GM12878 (cell line): ENCODE measurements at regions not wholly inside any gene's neighbourhood (a gene's known extent, or its start where the extent isn't known, plus 50 kb on each side); places are given as distances from the start of the nearest gene placed in this dataset.

ENCODE experiments used
- ATAC-seq: fragments of 200-7000 bp; cut with Tn5 transposase; 3 replicates; pipeline ENCODE4 v1.9.1; 2020; ENCODE audit warnings: mild to moderate bottlenecking, moderate library complexity
- BruUV-seq: library from RNA; stranded (reverse); fragments of 400-500 nt; replicated peaks from 2 replicates; lab custom pipeline; 2021; lab: Mats Ljungman, UMichigan
- CTCF ChIA-PET: fragments of 300-600 bp; sonication (Branson Sonifier 250); formaldehyde crosslinking; extraction: SDS; loops from one replicate; lab custom pipeline; 2021; ENCODE audit warnings: inconsistent platforms; lab: Yijun Ruan, JAX
- POLR2A ChIA-PET: fragments of 350-600 bp; formaldehyde crosslinking; extraction: SDS; loops from one replicate; lab custom pipeline; 2021; ENCODE audit warnings: inconsistent platforms; lab: Charles Lee
- RAD21 ChIA-PET: fragments of 300-600 bp; sonication (Branson Sonifier 250); formaldehyde crosslinking; loops from one replicate; lab custom pipeline; 2023; ENCODE audit warnings: antibody characterized with exemption; ENCODE audit not compliant: unreplicated experiment; lab: Charles Lee
- SMC1A ChIA-PET: fragments of 300-600 bp; sonication (Branson Sonifier 250); formaldehyde crosslinking; loops from one replicate; lab custom pipeline; 2023; ENCODE audit not compliant: unreplicated experiment, uncharacterized antibody; lab: Charles Lee
- DNase-seq: peaks from one replicate; pipeline ENCODE4 v3.0.0-alpha.2; 2011; ENCODE audit warnings: low read depth, low spot score
- FAIRE-seq: peaks from 3 replicates; lab custom pipeline; 2011; peaks lifted over from hg19 to GRCh38; lab: Jason Lieb, UNC
- H2AFZ ChIP-seq: 2 replicates; pipeline ENCODE4 v1.6.0; 2011; ENCODE audit warnings: low read depth, low read length, control low read depth; ENCODE audit not compliant: control insufficient read depth
- H3K27ac ChIP-seq: 2 replicates; pipeline ENCODE4 v1.5.1; 2011; ENCODE audit warnings: control low read depth; ENCODE audit not compliant: control insufficient read depth, insufficient read depth
- H3K27me3 ChIP-seq, 2 experiments: replicated peaks in 1 of 2; 2 replicates each; pipeline versions ENCODE4 v1.6.0 to v1.6.1; 2011; ENCODE audit warnings: low read length in 1 of 2; ENCODE audit not compliant: control insufficient read depth in 2 of 2, insufficient read depth in 2 of 2
- H3K36me3 ChIP-seq, 2 experiments: 2 replicates each; pipeline ENCODE4 v1.5.1; 2011; ENCODE audit warnings: low read length in 1 of 2; ENCODE audit not compliant: control insufficient read depth in 2 of 2, insufficient read depth in 2 of 2
- H3K4me1 ChIP-seq: 2 replicates; pipeline ENCODE4 v1.6.1; 2011; ENCODE audit warnings: mild to moderate bottlenecking, low read length, moderate library complexity, mixed read lengths; ENCODE audit not compliant: control insufficient read depth, insufficient read depth
- H3K4me2 ChIP-seq: 2 replicates; pipeline ENCODE4 v1.6.0; 2011; ENCODE audit warnings: control low read depth; ENCODE audit not compliant: control insufficient read depth, insufficient read depth
- H3K4me3 ChIP-seq: fragments of 200-600 bp; sonication (generic); 2 replicates; pipeline ENCODE4 v1.5.1; 2016
- H3K79me2 ChIP-seq: 2 replicates; pipeline ENCODE4 v1.6.0; 2011; ENCODE audit warnings: low read length; ENCODE audit not compliant: control insufficient read depth, insufficient read depth
- H3K9ac ChIP-seq: 2 replicates; pipeline ENCODE4 v1.8.0; 2011; ENCODE audit warnings: low read length, control low read depth, mixed read lengths; ENCODE audit not compliant: control insufficient read depth, insufficient read depth
- H3K9me3 ChIP-seq: replicated peaks from 3 replicates; pipeline ENCODE4 v1.5.1; 2011; ENCODE audit warnings: mild to moderate bottlenecking, low read length; ENCODE audit not compliant: control insufficient read depth, insufficient read depth
- H4K20me1 ChIP-seq: 2 replicates; pipeline ENCODE4 v1.6.0; 2011; ENCODE audit not compliant: control insufficient read depth, insufficient read depth
- CBX3 ChIP-seq: fragments of 200-600 bp; sonication (generic); IDR thresholded peaks from 2 replicates; pipeline ENCODE4 v1.6.1; 2016; ENCODE audit warnings: low read depth, borderline replicate concordance
- DPF2 ChIP-seq: fragments of 450-650 bp; IDR thresholded peaks from 2 replicates; pipeline ENCODE4 v1.6.1; 2017; ENCODE audit warnings: mild to moderate bottlenecking
- E2F4 ChIP-seq: IDR thresholded peaks from 2 replicates; pipeline ENCODE4 v1.6.1; 2012; ENCODE audit warnings: low read depth, low read length, improper control_type of control experiment
- ELK1 ChIP-seq: IDR thresholded peaks from 2 replicates; pipeline ENCODE4 v1.6.1; 2012; ENCODE audit warnings: low read depth, low read length, improper control_type of control experiment
- EP300 ChIP-seq, 2 experiments: fragments of 150-350 bp in 1 of 2; IDR thresholded peaks; 2 replicates each; pipeline ENCODE4 v1.6.1; 2011 to 2012; ENCODE audit warnings: low read depth in 2 of 2, low read length in 2 of 2, borderline replicate concordance in 1 of 2, improper control_type of control experiment in 1 of 2, inconsistent platforms in 1 of 2; ENCODE audit not compliant: control insufficient read depth in 1 of 2
- ESRRA ChIP-seq: IDR thresholded peaks from 2 replicates; pipeline ENCODE4 v1.6.1; 2012; ENCODE audit warnings: mild to moderate bottlenecking, low read length, improper control_type of control experiment
- GABPA ChIP-seq: IDR thresholded peaks from 2 replicates; pipeline ENCODE4 v1.6.1; 2014; ENCODE audit warnings: antibody characterized with exemption, low read depth, mild to moderate bottlenecking, inconsistent platforms
- NBN ChIP-seq: fragments of 450-650 bp; IDR thresholded peaks from 2 replicates; pipeline ENCODE4 v1.6.1; 2016
- NFYA ChIP-seq: IDR thresholded peaks from 2 replicates; pipeline ENCODE4 v1.6.1; 2011; ENCODE audit warnings: low read depth, mild to moderate bottlenecking, low read length, improper control_type of control experiment, borderline replicate concordance
- PAX5 ChIP-seq: IDR thresholded peaks from 2 replicates; pipeline ENCODE4 v1.6.1; 2011; ENCODE audit warnings: low read depth, low read length, borderline replicate concordance
- PKNOX1 ChIP-seq: fragments of 450-650 bp; IDR thresholded peaks from 2 replicates; pipeline ENCODE4 v1.6.1; 2016; ENCODE audit warnings: mild to moderate bottlenecking
- PRDM15 ChIP-seq: fragments of 450-650 bp; formaldehyde crosslinking; IDR thresholded peaks from 2 replicates; pipeline ENCODE4 v1.4.0; 2020; ENCODE audit warnings: mild to moderate bottlenecking, moderate library complexity
- RAD51 ChIP-seq: fragments of 450-650 bp; IDR thresholded peaks from 2 replicates; pipeline ENCODE4 v1.6.1; 2016; ENCODE audit warnings: moderate library complexity, mild to moderate bottlenecking, inconsistent platforms
- SIX5 ChIP-seq: IDR thresholded peaks from 2 replicates; pipeline ENCODE4 v1.6.1; 2011; ENCODE audit warnings: mild to moderate bottlenecking, low read depth, low read length, moderate library complexity; ENCODE audit not compliant: severe bottlenecking
- SPI1 ChIP-seq: IDR thresholded peaks from 2 replicates; pipeline ENCODE4 v1.6.1; 2011; ENCODE audit warnings: low read depth, mild to moderate bottlenecking, low read length, moderate library complexity, borderline replicate concordance; ENCODE audit not compliant: insufficient read depth
- SREBF2 ChIP-seq: IDR thresholded peaks from 2 replicates; pipeline ENCODE4 v1.6.1; 2012; ENCODE audit warnings: mild to moderate bottlenecking, low read length
- TAF1 ChIP-seq: IDR thresholded peaks from 2 replicates; pipeline ENCODE4 v1.6.1; 2011; ENCODE audit warnings: mild to moderate bottlenecking, low read depth, low read length, borderline replicate concordance
- WGBS: methylation state at CpG from one replicate; pipeline ENCODE4 v1.1.6; 2016; ENCODE audit warnings: low lambda C conversion rate; ENCODE audit not compliant: insufficient replicate concordance, insufficient coverage; ENCODE audit errors: missing lambda C conversion rate; 5-methylcytosine and 5-hydroxymethylcytosine counted together
- in situ Hi-C: fragments of 300-500 bp; cut with MboI; formaldehyde crosslinking; loops from 9 replicates; pipeline ENCODE4 v1.14.3; 2018; ENCODE audit warnings: mixed read lengths
- intact Hi-C: fragments of 100-400 bp; cut with micrococcal nuclease; formaldehyde crosslinking; loops from one replicate; pipeline ENCODE4 v1.14.2; 2022; ENCODE audit not compliant: unreplicated experiment

DNA sequence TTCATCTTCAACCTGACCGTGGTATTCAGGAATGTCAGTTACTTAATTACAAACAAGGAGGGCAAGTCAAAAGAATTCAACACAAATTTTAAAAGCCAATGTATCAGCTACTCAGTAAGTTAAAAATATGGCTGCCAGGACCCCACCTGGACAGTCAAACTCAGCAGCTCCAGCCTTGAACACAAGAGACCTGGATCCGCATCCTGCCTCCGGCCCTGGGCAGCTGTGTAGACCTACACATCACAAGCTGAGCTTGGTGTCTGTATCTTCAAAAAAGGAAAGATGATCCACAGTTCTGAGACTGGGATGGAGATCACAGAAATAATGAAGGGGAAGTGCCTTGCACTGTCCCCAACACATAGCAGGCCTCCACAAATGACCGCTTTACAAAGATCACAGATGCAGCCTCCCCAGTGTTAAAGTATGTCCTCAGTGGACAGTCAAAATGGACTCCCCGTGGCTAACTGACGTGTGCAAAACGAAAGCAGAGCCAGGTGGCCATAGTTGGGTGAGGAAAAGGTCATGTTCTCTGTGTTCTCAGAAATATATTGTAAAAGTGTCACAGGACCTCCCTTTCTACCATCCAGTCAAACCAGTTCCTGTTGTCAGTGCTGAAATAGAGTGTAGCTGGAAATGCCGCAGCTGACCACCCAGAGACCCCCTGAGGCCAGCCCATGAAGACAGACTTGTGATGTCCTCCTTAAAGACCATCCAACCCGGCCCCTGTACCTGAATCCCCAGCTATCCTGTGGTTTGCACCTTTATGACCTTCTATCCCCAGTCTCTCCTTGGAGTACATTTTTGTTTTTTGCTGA, 168.5 kb upstream of the NSMCE3 start:
- Histone ChIP-seq H4K20me1 (no peaks in the 10 kb centered on the region), H2AFZ (no peak overlapping the region), H3K27me3 (no peaks in the 10 kb centered on the region; a peak in 1 of 4 replicates), H3K9ac (no peak overlapping the region), H3K36me3 (no peaks in the 10 kb centered on the region), H3K4me3 (no peak overlapping the region), H3K4me2 (no peak overlapping the region), H3K4me1 (no peaks in the 10 kb centered on the region), H3K27ac (no peak overlapping the region), H3K9me3 (no peaks in the 10 kb centered on the region), H3K79me2 (no peaks in the 10 kb centered on the region)
- TF ChIP-seq SIX5 (no peak), PRDM15 (CRISPR knock-in tag) (no peak), PKNOX1 (no peak), NFYA (no peak), RAD51 (no peak), NBN (no peak), ESRRA (no peak), EP300 (IDR thresholded peaks at IDR 0.05; ENCODE audit: borderline replicate concordance in 1 of 2, control insufficient read depth in 1 of 2, low read depth in 2 of 2, low read length in 2 of 2) (no peak), CBX3 (no peak), ELK1 (no peak), SPI1 (no peak), DPF2 (no peak), E2F4 (no peak), TAF1 (no peak), PAX5 (no peak), GABPA (no peak), SREBF2 (no peak)
- BruUV-seq, result no TSS peak
- ChIA-PET SMC1A (no interaction called here), CTCF (no interaction called here), RAD21 (no interaction called here), POLR2A (no interaction called here)
- intact Hi-C loops (no loop called here), in situ Hi-C loops (no loop called here)
- WGBS, result 22% methylated on average over 9 of the region's 9 CpGs
- FAIRE-seq (no peak), DNase-seq (no peak), ATAC-seq (no peak)
